GM21423 (cell line): ENCODE measurements at regions not wholly inside any gene's neighbourhood (a gene's known extent, or its start where the extent isn't known, plus 50 kb on each side); places are given as distances from the start of the nearest gene placed in this dataset.
"Not testable (repeated sequence)": the region's sequence is repeated elsewhere in the genome, so short reads cannot be mapped to it uniquely, and the experiment has no call there.

Source experiments
- ATAC-seq: cut with Tn5 transposase; IDR thresholded peaks from one replicate; pipeline ENCODE4 v1.9.1; 2021; ENCODE audit warnings: mild to moderate bottlenecking, moderate library complexity; ENCODE audit not compliant: unreplicated experiment

DNA sequence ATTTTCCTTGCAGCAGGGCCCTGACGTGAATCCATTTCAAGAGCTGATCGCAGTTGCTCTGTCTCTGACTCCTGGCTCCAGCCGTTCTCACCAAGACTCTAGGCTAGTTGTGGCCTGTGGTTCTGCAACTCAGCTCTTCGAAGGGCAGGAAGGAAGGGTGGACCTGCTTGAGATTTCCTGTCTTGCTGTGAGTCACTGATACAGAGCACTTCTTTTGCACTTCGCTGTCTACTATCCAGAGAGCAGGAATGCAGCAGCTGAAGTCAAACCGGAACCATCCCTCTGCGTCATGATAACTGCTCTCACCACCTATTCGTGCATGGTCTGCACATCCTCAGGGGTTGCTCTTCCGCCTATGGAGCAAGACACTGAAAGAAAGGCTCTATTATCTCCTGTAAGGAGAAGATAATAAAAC is 59.7 kb downstream of the RAP2B start:
- peak; percentile 99 for ATAC-seq

DNA sequence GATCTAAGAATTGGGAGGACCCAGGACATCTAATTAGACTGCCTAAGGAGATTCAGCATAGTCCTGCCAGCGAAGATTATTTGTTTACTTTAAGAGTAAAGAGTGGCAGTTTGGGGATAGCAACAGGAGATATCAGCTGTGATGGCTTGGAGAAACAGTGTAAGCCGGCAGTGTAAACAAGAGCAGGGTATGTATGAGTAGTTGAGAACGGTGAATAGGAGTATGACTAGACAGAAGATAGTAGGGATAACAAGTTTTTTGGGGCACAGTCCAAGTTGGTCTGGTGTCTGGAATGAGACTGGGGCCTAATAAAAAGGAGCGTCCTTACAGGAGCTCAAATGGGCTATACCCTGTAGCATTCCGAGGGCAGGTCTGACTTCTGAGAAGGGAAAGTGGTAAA is 64.9 kb downstream of the RAP2B start:
- not testable (repeated sequence) for ATAC-seq

DNA sequence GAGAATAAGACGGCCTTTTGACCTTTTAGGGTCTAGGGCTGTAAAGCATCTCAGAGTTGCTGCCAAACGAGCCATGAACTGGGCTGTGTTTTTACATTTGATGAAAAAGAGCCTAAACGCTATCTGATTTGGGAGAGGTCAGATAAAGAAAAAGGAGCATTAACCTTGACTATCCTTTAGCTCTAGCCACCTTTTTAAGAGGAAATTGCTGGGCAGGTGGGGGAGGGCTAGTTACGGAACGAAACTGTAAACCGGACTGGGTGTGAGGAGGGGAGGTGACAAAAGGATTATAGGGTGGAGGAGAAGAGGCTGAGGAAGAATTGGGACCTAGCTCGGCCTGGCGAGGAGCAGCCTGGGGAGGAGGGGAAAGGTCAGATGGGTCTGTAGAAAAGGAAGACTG is 68.4 kb downstream of the RAP2B start:
- ATAC-seq: not testable (repeated sequence)

DNA sequence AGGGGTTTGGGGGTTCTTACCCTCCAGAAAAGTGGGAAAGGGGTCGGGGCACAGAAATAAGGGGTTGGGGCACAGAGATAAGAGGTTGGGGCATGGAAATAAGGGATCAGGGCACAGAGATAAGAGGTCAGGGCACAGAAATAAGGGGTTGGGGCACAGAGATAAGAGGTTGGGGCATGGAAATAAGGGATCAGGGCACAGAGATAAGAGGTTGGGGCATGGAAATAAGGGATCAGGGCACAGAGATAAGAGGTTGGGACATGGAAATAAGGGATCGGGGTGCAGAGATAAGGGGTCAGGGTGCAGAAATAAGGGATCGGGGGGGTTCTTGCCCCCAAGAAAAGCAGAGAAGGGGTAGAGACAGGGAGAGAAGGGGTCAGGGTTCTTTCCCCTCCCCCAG is 69.2 kb downstream of the RAP2B start:
- ATAC-seq: not testable (repeated sequence)

DNA sequence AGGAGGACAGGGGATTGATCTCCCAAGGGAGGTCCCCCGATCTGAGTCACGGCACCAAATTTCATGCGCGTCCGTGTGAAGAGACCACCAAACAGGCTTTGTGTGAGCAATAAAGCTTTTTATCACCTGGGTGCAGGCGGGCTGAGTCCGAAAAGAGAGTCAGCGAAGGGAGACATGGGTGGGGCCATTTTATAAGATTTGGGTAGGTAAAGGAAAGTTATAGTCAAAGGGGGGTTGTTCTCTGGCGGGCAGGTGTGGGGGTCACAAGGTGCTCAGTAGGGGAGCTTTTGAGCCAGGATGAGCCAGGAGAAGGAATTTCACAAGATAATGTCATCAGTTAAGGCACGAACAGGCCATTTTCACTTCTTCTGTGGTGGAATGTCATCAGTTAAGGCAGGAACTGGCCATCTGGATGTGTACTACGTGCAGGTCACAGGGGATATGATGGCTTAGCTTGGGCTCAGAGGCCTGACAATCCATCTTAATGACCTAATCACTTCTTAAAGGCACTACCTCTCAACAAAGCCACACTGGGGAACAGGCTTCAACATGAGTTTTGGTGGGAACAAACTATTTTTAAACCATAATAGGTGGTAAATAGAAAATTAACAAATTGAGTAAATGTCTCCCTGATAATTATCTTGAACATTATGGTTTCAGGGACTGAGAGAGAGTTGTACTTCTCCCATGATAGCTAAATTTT is 70.2 kb downstream of the RAP2B start:
- ATAC-seq: not testable (repeated sequence)

DNA sequence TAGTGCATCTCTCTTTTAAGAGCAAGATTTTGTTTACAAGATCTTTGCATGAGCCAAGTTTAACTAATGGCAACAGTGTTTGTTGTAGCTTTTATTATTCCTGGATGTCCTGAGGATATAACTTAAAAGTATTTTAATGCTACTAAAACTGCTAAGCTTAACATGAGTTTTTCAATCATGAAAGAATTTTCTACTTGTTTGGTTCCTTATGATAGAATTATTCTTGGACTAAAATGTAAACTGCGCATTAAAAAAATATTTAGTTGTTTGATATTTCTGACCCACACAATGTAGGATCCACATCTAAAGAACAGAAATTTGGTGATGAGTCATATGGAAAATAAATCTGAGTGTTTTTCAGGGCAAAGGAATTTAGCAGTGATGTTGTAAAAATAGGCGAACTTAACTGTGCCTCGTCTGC is 70.8 kb downstream of the RAP2B start:
- no peak for ATAC-seq

DNA sequence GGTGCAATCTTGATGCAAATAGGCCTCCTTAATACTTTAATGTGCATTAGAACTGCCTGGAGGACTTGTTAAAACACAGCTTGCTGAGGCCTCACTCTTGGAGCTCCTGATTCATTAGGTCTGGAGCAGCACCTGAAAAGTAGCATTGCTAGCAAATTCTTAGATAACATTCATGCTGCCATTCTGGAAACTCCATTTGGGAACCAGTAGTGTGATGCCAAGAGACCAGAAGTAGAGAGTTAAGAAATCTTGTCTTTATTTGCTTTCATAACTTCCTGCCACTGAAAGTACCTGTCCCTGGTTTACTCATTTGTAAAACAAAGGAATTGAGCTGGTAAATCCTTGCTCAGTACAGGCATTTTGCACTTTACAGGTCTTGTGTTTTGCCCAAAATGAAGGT is 72.0 kb downstream of the RAP2B start:
- no peak for ATAC-seq

DNA sequence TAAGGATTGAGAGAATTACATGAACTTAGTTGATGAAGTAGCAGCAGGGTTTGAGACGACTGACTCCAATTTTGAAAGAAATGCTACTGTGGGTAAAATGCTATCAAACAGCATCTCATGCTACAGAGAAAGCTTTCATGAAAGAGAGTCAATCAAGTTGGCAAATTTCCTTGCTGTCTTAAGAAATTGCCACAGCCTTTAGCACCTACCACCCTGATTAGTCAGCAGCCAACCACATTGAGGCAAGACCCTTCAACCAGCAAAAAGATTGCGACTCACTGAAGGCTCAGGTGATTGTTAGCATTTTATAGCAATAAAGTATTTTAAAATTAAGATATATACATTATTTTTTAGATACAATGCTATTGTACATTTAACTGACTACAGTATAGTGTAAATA is 80.9 kb downstream of the RAP2B start:
- ATAC-seq: no peak

DNA sequence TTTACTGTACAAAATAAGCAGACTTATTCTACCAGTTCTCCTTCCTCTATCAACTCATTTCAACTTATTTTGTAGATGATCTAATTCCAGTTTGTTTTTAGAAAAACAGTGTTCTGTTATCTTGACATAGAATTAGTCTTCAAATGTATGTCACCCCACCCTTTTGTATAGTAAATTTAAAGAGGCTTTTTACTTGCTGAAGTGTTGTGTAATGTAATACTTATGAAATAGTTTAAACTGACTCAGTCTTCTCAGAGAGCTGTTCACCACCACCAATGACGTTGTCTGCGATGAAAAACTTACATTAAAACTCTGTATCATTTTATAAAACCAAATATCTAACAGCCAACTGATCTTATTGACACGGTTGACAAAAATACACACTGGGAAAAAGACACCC is 82.9 kb downstream of the RAP2B start:
- no peak for ATAC-seq

DNA sequence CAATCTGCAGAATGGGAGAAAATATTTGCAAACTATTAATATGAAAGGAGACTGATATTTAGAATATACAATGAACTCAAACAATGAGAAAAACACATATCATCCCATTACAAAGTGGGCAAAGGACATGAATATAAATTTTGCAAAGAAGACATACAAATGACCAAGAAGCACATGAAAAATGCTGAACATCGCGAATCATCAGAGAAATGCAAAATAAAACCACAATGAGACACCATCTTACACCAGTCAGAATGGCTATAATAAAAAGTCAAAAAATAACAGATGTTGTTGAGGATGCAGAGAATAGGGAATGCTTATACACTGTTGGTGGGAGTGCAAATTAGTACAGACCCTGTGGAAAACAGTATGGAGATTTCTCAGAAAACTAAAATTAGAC is 83.6 kb downstream of the RAP2B start:
- ATAC-seq: no peak

DNA sequence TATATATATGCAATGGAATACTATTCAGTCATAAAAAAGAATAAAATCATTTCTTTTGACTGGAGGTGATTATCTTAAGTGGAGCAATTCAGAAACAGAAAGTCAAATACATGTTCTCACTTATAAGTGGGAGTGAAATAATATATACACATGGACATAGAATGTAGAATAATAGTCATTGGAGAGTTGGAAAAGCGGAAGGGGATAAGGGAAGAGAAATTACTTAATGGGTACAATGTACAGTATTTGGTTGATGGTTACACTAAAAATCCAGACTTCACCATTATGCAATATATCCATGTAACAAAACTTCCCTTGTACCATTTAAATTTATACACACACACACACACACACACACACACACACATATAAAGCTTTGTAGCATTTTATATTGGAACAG is 84.3 kb downstream of the RAP2B start:
- no peak for ATAC-seq

DNA sequence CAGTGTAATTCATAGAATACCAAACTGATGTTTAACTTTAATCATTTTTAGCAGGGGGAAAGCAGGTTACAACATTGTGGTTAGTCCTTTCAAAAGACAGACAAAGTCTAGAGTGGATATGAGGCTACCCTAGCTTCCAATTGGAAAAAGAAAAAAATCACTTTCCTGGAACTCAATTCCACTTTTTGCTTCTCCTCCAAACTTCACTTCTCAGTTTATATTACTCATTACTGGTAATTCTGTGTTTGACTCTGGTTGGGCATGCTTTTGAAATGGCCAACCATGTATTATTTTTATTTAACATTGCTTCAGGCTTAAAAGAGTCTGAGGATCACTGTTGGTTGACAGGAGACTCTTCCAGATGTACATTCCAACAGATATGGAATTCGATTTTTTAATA is 84.8 kb downstream of the RAP2B start:
- ATAC-seq: no peak

DNA sequence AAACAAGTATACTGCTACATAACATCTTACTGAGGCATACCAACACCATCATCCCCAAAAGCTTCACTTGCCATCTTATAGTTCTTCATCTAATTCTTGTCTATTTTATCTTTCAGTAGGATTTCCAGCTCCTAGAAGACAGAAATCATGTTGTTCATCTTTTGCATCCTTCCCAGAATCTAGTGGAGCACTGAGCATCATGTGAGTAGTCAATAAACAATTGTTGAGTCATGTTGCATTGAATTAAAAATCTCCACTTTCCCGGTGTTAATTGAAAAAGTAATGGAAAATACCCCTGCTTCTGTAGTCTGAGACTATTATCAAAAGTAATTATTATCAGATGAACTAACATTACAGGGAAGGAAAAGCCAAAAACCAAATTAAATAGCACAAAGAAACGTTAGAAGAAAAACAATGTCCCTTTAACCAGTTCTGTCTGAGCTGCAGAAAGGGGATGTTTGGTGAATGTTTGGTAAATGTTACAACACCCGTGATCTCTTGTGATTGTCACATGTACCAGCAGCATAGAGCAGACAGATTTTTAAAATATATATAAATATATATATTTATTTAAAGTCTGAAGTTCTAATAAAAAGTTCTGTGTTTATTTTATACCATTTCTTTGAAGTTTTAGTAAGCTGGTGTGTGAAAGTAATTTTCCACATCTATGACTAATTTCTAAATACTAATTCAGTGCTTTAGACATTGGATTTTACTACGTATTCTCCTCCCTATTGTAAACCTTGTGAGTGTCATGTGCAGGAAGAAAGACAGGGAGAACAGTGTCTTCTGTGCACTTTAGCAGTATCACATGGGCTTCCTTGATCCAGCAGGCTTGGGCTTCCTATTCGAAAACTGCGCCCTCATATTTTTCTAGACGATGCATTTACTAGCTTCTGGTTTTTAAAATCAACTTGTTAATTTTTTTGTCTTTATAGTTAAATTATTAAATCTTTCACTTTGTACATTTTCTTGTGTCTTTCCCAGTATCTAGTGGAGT is 85.6 kb downstream of the RAP2B start:
- no peak for ATAC-seq

DNA sequence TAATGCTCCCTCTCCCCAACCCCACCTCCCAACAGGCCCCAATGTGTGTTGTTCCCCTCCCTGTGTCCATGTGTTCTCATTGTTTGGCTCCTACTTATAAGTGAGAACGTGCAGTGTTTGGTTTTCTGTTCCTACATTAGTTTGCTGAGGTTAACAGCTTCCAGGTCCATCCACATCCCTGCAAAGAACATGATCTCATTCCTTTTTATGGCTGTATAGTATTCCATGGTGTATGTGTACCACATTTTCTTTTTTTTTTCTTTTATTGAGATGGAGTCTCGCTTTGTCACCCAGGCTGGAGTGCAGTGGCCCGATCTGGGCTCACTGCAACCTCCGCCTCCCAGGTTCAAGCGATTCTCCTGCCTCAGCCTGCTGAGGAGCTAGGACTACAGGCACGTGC is 86.8 kb downstream of the RAP2B start:
- not testable (repeated sequence) for ATAC-seq

DNA sequence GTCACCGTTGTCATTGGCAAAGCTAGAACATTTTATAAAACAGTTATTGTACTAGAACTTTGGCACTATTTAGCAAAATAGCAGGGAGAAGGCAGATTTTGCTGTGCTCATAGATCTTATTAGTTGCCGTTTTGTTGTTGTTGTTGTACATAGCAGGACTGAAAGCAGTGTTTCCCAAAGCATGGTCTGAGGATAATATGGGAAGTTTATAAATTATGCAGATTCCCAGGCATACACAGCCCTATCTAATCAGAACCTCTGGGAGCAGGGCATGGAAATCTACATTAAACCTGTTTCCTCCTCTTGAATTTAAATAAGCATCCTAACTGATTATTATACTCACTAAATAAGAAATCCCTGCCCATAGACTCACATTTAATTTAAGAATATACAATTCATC is 87.9 kb downstream of the RAP2B start:
- no peak for ATAC-seq

DNA sequence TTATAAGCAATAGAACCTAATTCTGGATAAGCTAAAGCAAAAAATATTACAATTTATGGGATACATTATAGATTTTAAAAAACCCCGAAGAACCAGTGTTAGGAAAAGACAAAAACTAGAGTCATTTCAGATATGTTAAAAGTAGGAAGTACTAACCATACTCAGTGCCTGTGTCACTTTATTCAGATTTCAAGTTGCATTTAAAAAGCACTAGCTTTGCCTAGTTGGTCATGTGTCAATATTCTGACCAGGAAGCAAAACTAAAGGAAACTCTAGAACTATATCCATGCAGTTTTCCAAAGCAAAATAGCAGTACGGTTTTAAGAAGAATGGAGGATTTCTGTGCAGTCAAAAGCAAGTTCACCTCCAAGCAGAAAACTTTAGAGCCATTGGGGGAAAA is 88.4 kb downstream of the RAP2B start:
- ATAC-seq: no peak

DNA sequence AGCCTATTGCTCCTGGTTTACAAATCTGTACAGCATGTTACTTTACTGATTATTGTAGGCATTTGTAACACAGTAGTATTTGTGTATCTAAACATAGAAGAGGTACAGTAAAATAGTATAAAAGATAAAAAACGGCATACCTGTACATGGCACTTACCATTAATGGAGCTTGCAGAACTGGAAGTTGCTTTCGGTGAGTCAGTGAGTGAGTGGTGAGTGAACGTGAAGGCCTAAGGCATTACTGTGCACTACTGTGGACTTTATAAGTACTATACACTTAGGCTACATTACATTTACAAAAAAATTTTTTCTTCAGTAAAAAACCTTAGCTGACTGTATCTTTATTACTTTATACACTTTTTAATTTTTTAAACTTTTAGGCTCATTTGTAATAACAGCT is 90.9 kb downstream of the RAP2B start:
- ATAC-seq: no peak

DNA sequence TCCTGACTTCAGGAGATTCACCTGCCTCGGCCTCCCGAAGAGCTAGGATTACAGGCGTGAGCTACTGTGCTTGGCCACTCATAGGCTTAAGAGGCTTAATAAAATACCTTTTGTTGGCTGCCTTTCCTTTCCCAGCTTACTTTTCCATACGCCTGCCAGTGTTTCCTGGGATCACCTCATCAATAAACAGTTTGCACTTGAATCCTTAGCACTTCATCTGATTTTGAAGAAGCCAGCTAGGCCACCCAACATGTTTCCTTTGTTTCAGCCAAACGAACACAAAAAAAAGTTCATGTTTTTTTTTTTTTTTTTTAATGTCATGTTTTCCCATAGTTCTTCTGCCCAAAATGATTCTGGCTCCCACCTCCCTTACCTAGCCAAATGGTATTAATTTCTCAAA is 92.3 kb downstream of the RAP2B start:
- ATAC-seq: no peak

DNA sequence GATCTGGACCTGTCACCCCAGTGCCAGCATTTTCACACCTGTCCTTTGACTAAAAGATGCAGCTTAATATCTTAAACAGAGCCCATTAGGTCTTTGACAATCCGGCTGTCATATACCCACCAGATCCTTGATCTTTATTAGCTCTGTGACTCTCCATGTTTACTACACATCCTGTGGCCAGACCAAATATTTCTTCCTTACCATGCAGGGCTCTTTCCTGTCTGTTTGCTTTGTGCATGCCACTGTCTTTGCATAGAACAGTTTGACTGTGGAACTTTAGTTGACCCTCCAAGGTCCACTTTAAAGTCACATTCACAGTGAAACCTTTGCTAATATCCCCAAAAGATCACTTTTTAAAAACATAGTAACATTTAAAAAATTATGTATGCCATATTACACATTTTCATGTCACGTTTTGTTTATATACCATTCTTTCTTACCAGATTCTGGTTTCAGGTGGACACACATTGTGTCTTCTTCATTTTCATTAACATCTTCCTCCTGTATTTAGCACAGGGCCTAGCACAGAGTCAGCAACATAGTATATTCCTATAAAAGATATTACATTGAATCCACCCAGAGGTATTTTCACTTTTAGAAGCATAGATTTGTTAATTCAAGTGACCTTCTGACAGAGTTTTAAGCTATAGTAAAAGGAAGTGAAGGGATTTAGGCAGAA is 95.8 kb downstream of the RAP2B start:
- no peak for ATAC-seq

DNA sequence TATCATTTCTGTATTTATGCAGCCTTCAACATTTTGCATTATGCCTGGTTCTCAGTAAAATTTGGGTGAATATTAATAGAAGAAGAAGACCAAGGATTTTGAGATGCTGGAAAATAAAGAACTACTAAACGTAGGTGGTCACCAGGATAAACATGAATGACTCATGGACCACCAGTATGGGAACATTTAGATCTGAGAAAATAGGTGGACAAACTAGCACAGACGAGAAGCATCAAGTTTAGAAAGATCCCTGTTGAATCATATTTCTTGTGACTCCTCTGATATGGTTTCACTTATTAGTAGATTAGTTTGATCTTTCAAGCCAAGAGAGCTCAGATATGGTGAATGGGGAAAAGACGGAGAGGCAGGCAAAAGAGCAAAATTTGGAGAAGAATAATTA is 97.9 kb downstream of the RAP2B start:
- ATAC-seq: no peak

DNA sequence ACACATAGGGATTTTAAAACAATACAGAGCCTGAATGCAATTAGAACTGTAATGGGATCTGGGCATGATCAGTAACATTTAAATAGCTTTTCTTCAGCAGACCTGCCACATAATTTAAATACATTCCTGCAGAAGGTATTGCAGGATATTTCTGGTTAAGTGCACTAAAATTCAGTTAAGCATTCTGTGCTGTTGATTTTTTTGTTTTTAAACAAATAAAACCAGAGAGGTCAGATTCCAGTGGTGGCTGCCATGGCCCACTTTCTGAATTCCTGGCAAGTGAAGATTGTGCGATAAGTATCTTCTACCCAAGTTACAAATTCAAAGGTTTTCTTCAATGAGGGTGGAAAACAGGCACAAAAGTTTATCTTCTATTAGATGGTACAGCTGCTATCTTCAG is 98.7 kb downstream of the RAP2B start:
- ATAC-seq: no peak

DNA sequence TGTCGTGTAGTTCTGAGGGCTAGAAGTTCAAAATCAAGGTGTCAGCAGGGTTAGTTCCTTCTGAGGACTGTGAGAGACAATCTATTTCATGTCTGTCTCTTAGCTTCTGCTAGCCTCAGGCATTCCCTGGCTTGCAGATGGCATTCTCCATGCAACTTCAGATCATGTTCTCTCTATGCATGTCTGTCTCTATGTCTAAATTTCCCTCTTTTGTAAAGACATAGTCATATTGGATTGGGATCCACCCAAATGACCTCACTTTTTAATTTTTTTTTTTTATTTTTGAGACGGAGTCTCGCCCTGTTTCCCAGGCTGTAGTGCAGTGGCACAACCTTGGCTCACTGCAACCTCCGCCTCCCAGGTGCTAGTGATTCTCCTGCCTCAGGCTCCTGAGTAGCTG is 104.6 kb downstream of the RAP2B start:
- ATAC-seq: no peak
